GM20000 (cell line): ENCODE measurements at regions not wholly inside any gene's neighbourhood (a gene's known extent, or its start where the extent isn't known, plus 50 kb on each side); places are given as distances from the start of the nearest gene placed in this dataset.

Experiments used
- DNase-seq: peaks from one replicate; pipeline ENCODE4 v3.0.0; 2012; ENCODE audit warnings: low spot score
- CTCF ChIP-seq: IDR thresholded peaks from 2 replicates; pipeline ENCODE4 v1.5.1; 2012; ENCODE audit warnings: mild to moderate bottlenecking, control low read depth; ENCODE audit errors: extremely low read depth, missing control alignments

- TF ChIP-seq CTCF: no peak
- DNase-seq: no peak
Observed at GRCh38 chr4:117488692-117489091, 403.3 kb upstream of the TRAM1L1 start.

- DNase-seq: no peak
- no peak for TF ChIP-seq CTCF
Observed at GRCh38 chr4:117489107-117489506, 403.7 kb upstream of the TRAM1L1 start.

GRCh38 chr4:117491516-117491915 is 406.1 kb upstream of the TRAM1L1 start:
- DNase-seq: no peak
- TF ChIP-seq CTCF: no peak

- no peak for TF ChIP-seq CTCF
- no peak for DNase-seq
Observed at GRCh38 chr4:117495802-117496201, 410.4 kb upstream of the TRAM1L1 start.

GRCh38 chr4:117512414-117512813 is 427.0 kb upstream of the TRAM1L1 start:
- TF ChIP-seq CTCF: no peak
- no peak for DNase-seq

GRCh38 chr4:117514391-117515175 is 429.2 kb upstream of the TRAM1L1 start:
- no peak for TF ChIP-seq CTCF
- DNase-seq: no peak

- no peak for DNase-seq
- no peak for TF ChIP-seq CTCF
Observed at GRCh38 chr4:117515921-117516320, 430.5 kb upstream of the TRAM1L1 start.
